ENCODE measurements at regions not wholly inside any gene's neighbourhood (a gene's known extent, or its start where the extent isn't known, plus 50 kb on each side); places are given as distances from the start of the nearest gene placed in this dataset.

DNA sequence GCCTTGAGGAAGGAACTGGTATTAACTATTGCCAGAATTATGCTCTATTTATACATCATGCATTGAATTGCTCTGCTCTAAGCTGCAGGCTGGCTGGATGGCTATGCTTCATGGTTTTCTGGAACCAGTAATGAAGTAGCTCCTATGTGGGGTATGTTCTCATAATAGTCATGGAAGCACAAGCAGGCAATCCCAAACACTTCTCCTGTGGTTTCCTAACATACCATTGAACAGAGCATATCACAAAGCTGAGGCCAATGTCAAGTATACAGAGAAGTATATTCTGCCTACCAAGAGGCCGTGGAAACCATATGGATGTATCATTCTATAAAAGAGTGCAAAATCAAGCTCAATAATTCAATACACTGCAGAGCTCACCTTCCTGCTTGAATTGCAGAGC, 1752.4 kb upstream of the FLRT2 start:
- FAIRE-seq, result no peak

GRCh38 chr14:83779266-83779665, 1750.7 kb upstream of the FLRT2 start:
- H3K27ac ChIP-seq, result no peak overlapping the region
- H3K9me3 ChIP-seq, result no peaks in the 10 kb centered on the region; the same call in 2 of the 3 replicates
- FAIRE-seq, result no peak
- H3K4me1 ChIP-seq, result no peaks in the 10 kb centered on the region
- 11% methylated on average over 2 of the region's 2 CpGs for WGBS (ENCODE audit: missing lambda C conversion rate)
- no peak overlapping the region for H3K4me2 ChIP-seq
- POLR2A ChIA-PET, result no interaction called here
- DNase-seq (ENCODE audit: low read depth in 1 of 2, low spot score in 1 of 2), result no peak
- CTCF ChIA-PET, result no interaction called here
- TF ChIP-seq ATOH8 (CRISPR knock-in tag; IDR thresholded peaks at IDR 0.05; ENCODE audit: low read depth), result no peak
- TF ChIP-seq POLR2A (IDR thresholded peaks at IDR 0.05; ENCODE audit: low read length), result no peak
- TF ChIP-seq HOXB5 (CRISPR knock-in tag; IDR thresholded peaks at IDR 0.05), result no peak
- TF ChIP-seq JUN (IDR thresholded peaks at IDR 0.05), result no peak
- TF ChIP-seq, protein P1, sequence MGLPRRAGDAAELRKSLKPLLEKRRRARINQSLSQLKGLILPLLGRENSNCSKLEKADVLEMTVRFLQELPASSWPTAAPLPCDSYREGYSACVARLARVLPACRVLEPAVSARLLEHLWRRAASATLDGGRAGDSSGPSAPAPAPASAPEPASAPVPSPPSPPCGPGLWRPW (IDR thresholded peaks at IDR 0.05), result no peak
- TF ChIP-seq USF2 (IDR thresholded peaks at IDR 0.05), result no peak
- no peak for TF ChIP-seq BHLHE40 (IDR thresholded peaks at IDR 0.05; ENCODE audit: low read depth, low read length)
- no peak for TF ChIP-seq RFX5 (IDR thresholded peaks at IDR 0.05)
- TF ChIP-seq FOSB (CRISPR knock-in tag; IDR thresholded peaks at IDR 0.05), result no peak
- TF ChIP-seq ESRRA (IDR thresholded peaks at IDR 0.05; ENCODE audit: borderline replicate concordance, low read length), result no peak
- no peak for TF ChIP-seq CBX2 (IDR thresholded peaks at IDR 0.05; ENCODE audit: borderline replicate concordance, low read depth)
- no peak for TF ChIP-seq NPAS2 (CRISPR knock-in tag; IDR thresholded peaks at IDR 0.05; ENCODE audit: borderline replicate concordance)
- no peak for TF ChIP-seq RAD21 (conservative IDR thresholded peaks at IDR 0.05 in 1 of 2, IDR thresholded peaks at IDR 0.05 in 1 of 2)
- no peak for TF ChIP-seq CEBPB (IDR thresholded peaks at IDR 0.05)
- TF ChIP-seq PBX3 (IDR thresholded peaks at IDR 0.05), result no peak
- no peak for TF ChIP-seq HEYL (CRISPR knock-in tag; IDR thresholded peaks at IDR 0.05)
- H3K4me3 ChIP-seq, result no peak overlapping the region
- no peak for ATAC-seq

More for the DNA sequence above, 1752.4 kb upstream of the FLRT2 start:
- Histone ChIP-seq H3K4me1 (no peaks in the 10 kb centered on the region), H3K4me3 (no peak overlapping the region), H3K27ac (no peak overlapping the region), H3K4me2 (no peak overlapping the region), H3K9me3 (no peaks in the 10 kb centered on the region; the same call in 2 of the 3 replicates)
- no peak for ATAC-seq
- ChIA-PET CTCF (no interaction called here), POLR2A (no interaction called here)
- TF ChIP-seq, protein P1 (IDR thresholded peaks at IDR 0.05), result no peak
- TF ChIP-seq HEYL (CRISPR knock-in tag; IDR thresholded peaks at IDR 0.05), result no peak
- no peak for TF ChIP-seq SREBF2 (IDR thresholded peaks at IDR 0.05)
- TF ChIP-seq ZC3H11A (IDR thresholded peaks at IDR 0.05), result no peak
- TF ChIP-seq EP300 (IDR thresholded peaks at IDR 0.05), result no peak
- TF ChIP-seq CBX8 (IDR thresholded peaks at IDR 0.05), result no peak
- no peak for TF ChIP-seq RFX5 (IDR thresholded peaks at IDR 0.05)
- TF ChIP-seq HOXB13 (CRISPR knock-in tag; IDR thresholded peaks at IDR 0.05; ENCODE audit: low read depth), result no peak
- TF ChIP-seq ZNF302 (CRISPR knock-in tag; IDR thresholded peaks at IDR 0.05), result no peak
- no peak for TF ChIP-seq CBX2 (IDR thresholded peaks at IDR 0.05; ENCODE audit: borderline replicate concordance, low read depth)
- no peak for DNase-seq (ENCODE audit: low read depth in 1 of 2, low spot score in 1 of 2)
- 19% methylated on average over 1 of the region's 1 CpG for WGBS (ENCODE audit: missing lambda C conversion rate)

GRCh38 chr14:83780321-83780720, 1749.6 kb upstream of the FLRT2 start:
- 0% methylated on average over 3 of the region's 3 CpGs for WGBS (ENCODE audit: missing lambda C conversion rate)
- DNase-seq (ENCODE audit: low read depth in 1 of 2, low spot score in 1 of 2) (no peak), FAIRE-seq (no peak), ATAC-seq (no peak)
- no peak overlapping the region for H3K27ac ChIP-seq
- ChIA-PET POLR2A (no interaction called here), CTCF (interaction anchor here (1.4 kb wide), 1 partner anchor 18 kb away, joined by 3 read pairs; no protein-coding TSS in a partner anchor)
- no peaks in the 10 kb centered on the region for H3K4me1 ChIP-seq
- no peaks in the 10 kb centered on the region; the same call in 2 of the 3 replicates for H3K9me3 ChIP-seq
- H3K4me3 ChIP-seq, result no peak overlapping the region
- H3K4me2 ChIP-seq, result no peak overlapping the region
- TF ChIP-seq HOXB13 (CRISPR knock-in tag; IDR thresholded peaks at IDR 0.05; ENCODE audit: low read depth), result no peak
- no peak for TF ChIP-seq EHMT2 (IDR thresholded peaks at IDR 0.05; ENCODE audit: low read depth)
- TF ChIP-seq RARB (CRISPR knock-in tag; IDR thresholded peaks at IDR 0.05), result no peak
- TF ChIP-seq HOXA7 (CRISPR knock-in tag; IDR thresholded peaks at IDR 0.05), result no peak
- no peak for TF ChIP-seq NR3C1 (IDR thresholded peaks at IDR 0.05)
- TF ChIP-seq MYC (IDR thresholded peaks at IDR 0.05; ENCODE audit: borderline replicate concordance, low read length), result no peak
